ENCODE measurements at regions not wholly inside any gene's neighbourhood (a gene's known extent, or its start where the extent isn't known, plus 50 kb on each side); places are given as distances from the start of the nearest gene placed in this dataset.

- TF ChIP-seq CTCF (conservative IDR thresholded peaks at IDR 0.05) (no peak), EZH2 (IDR thresholded peaks at IDR 0.05; ENCODE audit: low read depth) (no peak)
Measured at GRCh38 chr1:238404921-238405320, 514.2 kb upstream of the ZP4 start.
